SK-N-MC (cell line): ENCODE measurements at regions not wholly inside any gene's neighbourhood (a gene's known extent, or its start where the extent isn't known, plus 50 kb on each side); places are given as distances from the start of the nearest gene placed in this dataset.

Experiments
- EZH2 ChIP-seq: fragments of 200-600 bp; sonication (generic); IDR thresholded peaks from one replicate; pipeline ENCODE4 v1.6.1; 2017; ENCODE audit warnings: antibody characterized with exemption
- FOXP2 ChIP-seq: optimal IDR thresholded peaks from 2 replicates; pipeline ENCODE3; 2011; ENCODE audit warnings: mild to moderate bottlenecking, moderate library complexity; ENCODE audit not compliant: insufficient read depth; ENCODE audit errors: extremely low read length, control extremely low read depth
- POLR2AphosphoS5 ChIP-seq: IDR thresholded peaks from 2 replicates; pipeline ENCODE4 v1.6.1; 2012; ENCODE audit warnings: mild to moderate bottlenecking, low read depth, low read length, borderline replicate concordance

DNA sequence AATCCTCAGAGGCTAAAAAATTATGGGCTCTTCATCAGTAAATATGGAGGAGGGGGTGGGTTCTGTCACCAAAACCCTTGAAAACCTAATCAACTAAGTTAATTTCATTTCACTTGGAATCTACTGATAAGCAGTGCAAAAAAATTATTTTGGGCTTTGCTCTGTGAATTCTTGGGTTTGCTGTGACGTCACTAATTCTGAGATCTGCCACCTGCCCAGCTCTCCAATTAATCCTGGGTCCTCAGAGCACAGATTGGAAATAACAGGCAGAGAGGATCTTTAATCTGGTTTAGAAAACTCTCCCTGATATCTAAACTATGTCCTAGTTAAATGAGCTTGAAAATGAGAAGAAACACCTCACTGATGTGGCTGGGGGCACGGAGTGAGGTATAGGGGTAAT is 903.2 kb downstream of the AACS start:
- no peak for TF ChIP-seq EZH2
- no peak for TF ChIP-seq POLR2AphosphoS5
- no peak for TF ChIP-seq FOXP2
